ENCODE measurements at regions not wholly inside any gene's neighbourhood (a gene's known extent, or its start where the extent isn't known, plus 50 kb on each side); places are given as distances from the start of the nearest gene placed in this dataset.
A peak's percentile ranks its signal among the peaks of the same experiment; 100 is the strongest.

DNA sequence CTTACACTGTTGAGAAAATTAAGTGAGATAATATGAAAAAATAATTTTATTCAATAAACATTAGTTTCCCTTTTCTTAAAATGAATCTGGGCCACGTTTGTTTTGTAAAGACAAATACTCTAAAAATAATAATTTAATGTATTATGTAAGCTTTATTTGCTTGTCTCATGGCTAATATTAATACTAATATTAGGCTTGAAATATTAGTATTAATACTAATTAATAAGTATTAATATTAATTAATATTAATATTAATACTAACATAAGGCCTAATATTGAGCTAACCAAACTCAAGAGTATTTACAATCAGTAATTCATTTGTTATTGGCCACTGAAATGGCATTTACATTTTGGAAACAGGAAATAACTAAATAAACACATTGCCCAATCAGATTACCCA lies 280.1 kb upstream of the ESRRG start:
- Histone ChIP-seq H3K27ac (no peak overlapping the region), H3K27me3 (no peaks in the 10 kb centered on the region), H3K4me1 (no peaks in the 10 kb centered on the region), H3K36me3 (no peaks in the 10 kb centered on the region), H3K4me3 (no peak overlapping the region), H3K9me3 (no peaks in the 10 kb centered on the region)
- in situ Hi-C loops (cut with MboI; ENCODE audit: low sequenced_read_pairs in 4 of 4), result no loop called here
- DNase-seq (no peak), ATAC-seq (no peak)
- intact Hi-C loops (cut with DNase I; ENCODE audit: low total_unique reads), result no loop called here
- TF ChIP-seq, protein P1, sequence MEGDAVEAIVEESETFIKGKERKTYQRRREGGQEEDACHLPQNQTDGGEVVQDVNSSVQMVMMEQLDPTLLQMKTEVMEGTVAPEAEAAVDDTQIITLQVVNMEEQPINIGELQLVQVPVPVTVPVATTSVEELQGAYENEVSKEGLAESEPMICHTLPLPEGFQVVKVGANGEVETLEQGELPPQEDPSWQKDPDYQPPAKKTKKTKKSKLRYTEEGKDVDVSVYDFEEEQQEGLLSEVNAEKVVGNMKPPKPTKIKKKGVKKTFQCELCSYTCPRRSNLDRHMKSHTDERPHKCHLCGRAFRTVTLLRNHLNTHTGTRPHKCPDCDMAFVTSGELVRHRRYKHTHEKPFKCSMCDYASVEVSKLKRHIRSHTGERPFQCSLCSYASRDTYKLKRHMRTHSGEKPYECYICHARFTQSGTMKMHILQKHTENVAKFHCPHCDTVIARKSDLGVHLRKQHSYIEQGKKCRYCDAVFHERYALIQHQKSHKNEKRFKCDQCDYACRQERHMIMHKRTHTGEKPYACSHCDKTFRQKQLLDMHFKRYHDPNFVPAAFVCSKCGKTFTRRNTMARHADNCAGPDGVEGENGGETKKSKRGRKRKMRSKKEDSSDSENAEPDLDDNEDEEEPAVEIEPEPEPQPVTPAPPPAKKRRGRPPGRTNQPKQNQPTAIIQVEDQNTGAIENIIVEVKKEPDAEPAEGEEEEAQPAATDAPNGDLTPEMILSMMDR (IDR thresholded peaks at IDR 0.05 in 4 of 5, conservative IDR thresholded peaks at IDR 0.05 in 1 of 5), result no peak
- TF ChIP-seq POLR2A (IDR thresholded peaks at IDR 0.05), result no peak

DNA sequence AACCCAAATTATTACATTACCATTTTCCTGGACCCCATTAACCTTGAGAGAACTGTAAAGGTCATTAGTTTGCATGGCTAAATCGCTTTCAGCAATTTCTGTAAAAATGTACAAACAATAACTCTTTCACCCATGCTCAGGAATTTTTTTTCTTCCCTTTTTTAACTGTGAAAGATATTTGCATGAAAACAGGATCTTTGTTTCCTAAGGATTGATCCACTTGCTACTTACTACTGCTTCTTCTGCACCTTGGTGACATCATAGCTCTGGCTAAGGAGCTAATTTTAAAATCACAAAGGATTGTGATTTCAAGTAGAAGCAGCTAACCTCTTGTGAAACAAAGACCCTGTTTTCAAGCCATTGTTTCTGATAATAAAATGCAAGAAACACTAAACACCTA lies 274.6 kb upstream of the ESRRG start:
- Histone ChIP-seq H3K4me3 (no peak overlapping the region), H3K4me1 (no peaks in the 10 kb centered on the region), H3K27me3 (no peaks in the 10 kb centered on the region), H3K36me3 (no peaks in the 10 kb centered on the region), H3K27ac (no peak overlapping the region), H3K9me3 (no peaks in the 10 kb centered on the region)
- no peak for DNase-seq
- no peak for ATAC-seq
- intact Hi-C loops (cut with DNase I; ENCODE audit: low total_unique reads), result no loop called here
- TF ChIP-seq POLR2A (IDR thresholded peaks at IDR 0.05), result no peak
- in situ Hi-C loops (cut with MboI; ENCODE audit: low sequenced_read_pairs in 4 of 4), result no loop called here

DNA sequence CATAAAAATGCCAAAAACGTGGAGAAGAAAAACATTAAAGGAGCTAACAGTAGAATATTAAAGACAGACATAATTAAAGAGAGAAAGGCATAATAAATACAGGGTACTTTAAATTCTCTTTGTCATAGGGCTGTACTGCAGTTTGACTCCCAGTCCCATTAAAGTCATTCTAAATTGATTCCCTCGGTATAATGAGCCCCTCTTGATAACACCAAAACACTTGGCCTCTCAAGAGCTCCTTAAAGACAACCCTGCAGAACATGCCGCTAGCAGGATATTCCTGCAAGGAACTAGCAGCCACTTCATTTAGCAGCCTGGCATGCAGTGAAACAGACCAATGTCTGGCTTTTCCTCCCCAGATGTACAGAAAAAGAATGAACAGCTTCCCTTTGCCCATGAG lies 273.8 kb upstream of the ESRRG start:
- Histone ChIP-seq H3K9me3 (no peaks in the 10 kb centered on the region), H3K4me3 (no peak overlapping the region), H3K36me3 (no peaks in the 10 kb centered on the region), H3K4me1 (no peaks in the 10 kb centered on the region), H3K27me3 (no peaks in the 10 kb centered on the region), H3K27ac (no peak overlapping the region)
- TF ChIP-seq, protein P1 (IDR thresholded peaks at IDR 0.05 in 4 of 5, conservative IDR thresholded peaks at IDR 0.05 in 1 of 5), result no peak
- no peak for TF ChIP-seq POLR2A (IDR thresholded peaks at IDR 0.05)
- DNase-seq, result no peak
- no peak for ATAC-seq
- in situ Hi-C loops (cut with MboI; ENCODE audit: low sequenced_read_pairs in 4 of 4) (no loop called here), intact Hi-C loops (cut with DNase I; ENCODE audit: low total_unique reads) (no loop called here)

DNA sequence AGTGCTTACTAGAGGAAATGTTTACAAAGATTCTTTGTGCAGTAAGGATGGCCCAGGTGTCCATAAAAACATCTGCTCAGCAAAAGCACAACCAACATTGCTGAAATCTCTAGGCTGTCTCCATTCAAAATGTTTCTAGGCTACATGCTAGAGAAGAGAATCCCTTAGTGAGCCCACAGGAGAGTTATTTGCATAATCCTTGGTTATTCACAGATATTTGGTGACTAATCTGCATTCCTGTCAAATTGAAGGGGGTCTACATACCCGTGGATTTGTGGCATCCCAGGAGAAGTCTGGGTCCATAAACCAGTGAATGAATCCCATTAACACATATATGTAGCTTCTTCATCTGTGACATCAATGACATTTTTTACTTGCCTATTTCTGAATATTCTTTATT lies 261.3 kb upstream of the ESRRG start:
- DNase-seq, result no peak
- Histone ChIP-seq H3K4me1 (peaks cover 0 to 6% of the 10 kb centered on the region in 2 donors), H3K9me3 (no peaks in the 10 kb centered on the region), H3K27me3 (no peaks in the 10 kb centered on the region), H3K36me3 (no peaks in the 10 kb centered on the region), H3K4me3 (peak overlapping the region in 1 of 4 donors; percentile 9), H3K27ac (no peak overlapping the region)
- TF ChIP-seq POLR2A (IDR thresholded peaks at IDR 0.05), result no peak
- TF ChIP-seq, protein P1 (IDR thresholded peaks at IDR 0.05 in 4 of 5, conservative IDR thresholded peaks at IDR 0.05 in 1 of 5), result no peak
- no peak for ATAC-seq
- in situ Hi-C loops (cut with MboI; ENCODE audit: low sequenced_read_pairs in 4 of 4) (no loop called here), intact Hi-C loops (cut with DNase I; ENCODE audit: low total_unique reads) (no loop called here)

DNA sequence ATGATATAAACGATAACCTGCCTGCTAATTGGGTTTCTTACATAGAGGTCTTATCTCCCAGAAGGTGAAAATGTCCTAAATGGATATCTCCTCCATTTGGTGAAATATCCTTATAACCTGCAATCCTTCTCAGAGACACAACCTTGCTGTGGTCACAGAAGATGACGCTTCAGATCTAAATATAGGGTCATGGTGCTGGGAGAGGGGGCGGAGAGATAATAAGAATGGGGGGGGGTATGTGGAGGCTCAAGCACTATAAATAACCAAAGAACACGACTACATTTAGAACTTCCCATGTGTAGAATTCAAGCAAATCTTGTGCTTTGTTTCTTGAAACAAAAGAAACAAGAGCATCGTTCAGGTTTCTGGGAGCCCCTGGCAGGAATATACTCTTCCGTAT lies 260.6 kb upstream of the ESRRG start:
- peak in 1 of 2 donors; percentile 49 for ATAC-seq
- in situ Hi-C loops (cut with MboI; ENCODE audit: low sequenced_read_pairs in 4 of 4) (no loop called here), intact Hi-C loops (cut with DNase I; ENCODE audit: low total_unique reads) (no loop called here)

More for the DNA sequence above, 260.6 kb upstream of the ESRRG start:
- H3K4me1 ChIP-seq, result peaks cover 0 to 6% of the 10 kb centered on the region in 2 donors
- no peaks in the 10 kb centered on the region for H3K9me3 ChIP-seq
- H3K27ac ChIP-seq, result no peak overlapping the region
- DNase-seq, result no peak
- no peaks in the 10 kb centered on the region for H3K27me3 ChIP-seq
- no peaks in the 10 kb centered on the region for H3K36me3 ChIP-seq
- TF ChIP-seq, protein P1 (IDR thresholded peaks at IDR 0.05 in 4 of 5, conservative IDR thresholded peaks at IDR 0.05 in 1 of 5), result no peak
- TF ChIP-seq POLR2A (IDR thresholded peaks at IDR 0.05), result no peak
- H3K4me3 ChIP-seq, result no peak overlapping the region
